SU-DHL-6 (cell line): ENCODE measurements at regions not wholly inside any gene's neighbourhood (a gene's known extent, or its start where the extent isn't known, plus 50 kb on each side); places are given as distances from the start of the nearest gene placed in this dataset.

ENCODE experiments used
- EZH2phosphoT487 ChIP-seq: fragments of 200-600 bp; sonication (generic), shearing (Covaris generic); conservative IDR thresholded peaks from 2 replicates; pipeline ENCODE4 v1.6.1; 2018; ENCODE audit warnings: mild to moderate bottlenecking, antibody characterized with exemption, low read length, moderate library complexity, mixed read lengths
- TF ChIP-seq, protein P1 (sequence below): fragments of 200-600 bp; sonication (generic); IDR thresholded peaks from one replicate; pipeline ENCODE4 v1.5.1; 2017; ENCODE audit warnings: antibody characterized with exemption, mild to moderate bottlenecking, low read length, moderate library complexity; ENCODE audit not compliant: insufficient read depth, poor library complexity, severe bottlenecking

- TF ChIP-seq, protein P1, sequence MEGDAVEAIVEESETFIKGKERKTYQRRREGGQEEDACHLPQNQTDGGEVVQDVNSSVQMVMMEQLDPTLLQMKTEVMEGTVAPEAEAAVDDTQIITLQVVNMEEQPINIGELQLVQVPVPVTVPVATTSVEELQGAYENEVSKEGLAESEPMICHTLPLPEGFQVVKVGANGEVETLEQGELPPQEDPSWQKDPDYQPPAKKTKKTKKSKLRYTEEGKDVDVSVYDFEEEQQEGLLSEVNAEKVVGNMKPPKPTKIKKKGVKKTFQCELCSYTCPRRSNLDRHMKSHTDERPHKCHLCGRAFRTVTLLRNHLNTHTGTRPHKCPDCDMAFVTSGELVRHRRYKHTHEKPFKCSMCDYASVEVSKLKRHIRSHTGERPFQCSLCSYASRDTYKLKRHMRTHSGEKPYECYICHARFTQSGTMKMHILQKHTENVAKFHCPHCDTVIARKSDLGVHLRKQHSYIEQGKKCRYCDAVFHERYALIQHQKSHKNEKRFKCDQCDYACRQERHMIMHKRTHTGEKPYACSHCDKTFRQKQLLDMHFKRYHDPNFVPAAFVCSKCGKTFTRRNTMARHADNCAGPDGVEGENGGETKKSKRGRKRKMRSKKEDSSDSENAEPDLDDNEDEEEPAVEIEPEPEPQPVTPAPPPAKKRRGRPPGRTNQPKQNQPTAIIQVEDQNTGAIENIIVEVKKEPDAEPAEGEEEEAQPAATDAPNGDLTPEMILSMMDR, result no peak
- TF ChIP-seq EZH2phosphoT487, result no peak
Observed at GRCh38 chr1:115467790-115468189, 129.7 kb upstream of the NGF start.
